Gastrocnemius medialis (tissue), 4 donors: ENCODE measurements at regions not wholly inside any gene's neighbourhood (a gene's known extent, or its start where the extent isn't known, plus 50 kb on each side); places are given as distances from the start of the nearest gene placed in this dataset.

Source experiments
- CTCF ChIP-seq, 5 experiments: fragments of 450-650 bp in 3 of 5; fragments of 200-600 bp in 2 of 5; sonication (generic) in 2 of 5; IDR thresholded peaks in 4 of 5; conservative IDR thresholded peaks in 1 of 5; 1 replicate in 4 of 5; 2 replicates in 1 of 5; pipeline ENCODE4 v1.5.1; 2016 to 2019; ENCODE audit warnings: antibody characterized with exemption in 5 of 5, mild to moderate bottlenecking in 3 of 5, moderate library complexity in 3 of 5
- POLR2A ChIP-seq, 2 donors: fragments of 450-650 bp; IDR thresholded peaks; one replicate each; pipeline ENCODE4 v1.6.1; 2017; ENCODE audit warnings: antibody characterized with exemption in 2 of 2, mild to moderate bottlenecking in 2 of 2, moderate library complexity in 2 of 2

GRCh38 chr7:29636009-29636351 is 72.3 kb downstream of the PRR15 start:
- TF ChIP-seq CTCF (IDR thresholded peaks at IDR 0.05 in 4 of 5, conservative IDR thresholded peaks at IDR 0.05 in 1 of 5), result peak in 2 of 5 experiments; percentile 1 to 9
- no peak for TF ChIP-seq POLR2A (IDR thresholded peaks at IDR 0.05)
